SK-N-SH (cell line): ENCODE measurements at regions not wholly inside any gene's neighbourhood (a gene's known extent, or its start where the extent isn't known, plus 50 kb on each side); places are given as distances from the start of the nearest gene placed in this dataset.

Experiments used
- CTCF ChIA-PET: fragments of 300-600, 350-600 bp; formaldehyde crosslinking; extraction: SDS; loops from one replicate; lab custom pipeline; 2021; lab: Yijun Ruan, JAX
- POLR2A ChIA-PET: fragments of 350-600 bp; sonication (Branson Sonifier 250); formaldehyde crosslinking; extraction: SDS; loops from one replicate; lab custom pipeline; 2020; ENCODE audit warnings: antibody characterized with exemption, inconsistent platforms; lab: Yijun Ruan, JAX
- DNase-seq: peaks from one replicate; pipeline ENCODE4 v3.0.0; 2012
- H2AFZ ChIP-seq: fragments of 200-600 bp; sonication (generic); 2 replicates; pipeline ENCODE4 v1.8.1; 2016; ENCODE audit warnings: antibody characterized with exemption, mild to moderate bottlenecking, low read depth
- H3F3A ChIP-seq: fragments of 200-600 bp; sonication (generic); replicated peaks from 2 replicates; pipeline ENCODE3; 2016; ENCODE audit warnings: antibody characterized with exemption, mild to moderate bottlenecking; ENCODE audit not compliant: insufficient read depth
- H3K27ac ChIP-seq, 2 experiments: fragments of 200-500 bp in 1 of 2; fragments of 200-600 bp in 1 of 2; sonication (Bioruptor generic) in 1 of 2; sonication (generic), shearing (Covaris generic) in 1 of 2; 2 replicates each; pipeline versions ENCODE4 v1.5.1 to v1.6.1; 2014 to 2016; ENCODE audit warnings: low read depth in 2 of 2, inconsistent platforms in 1 of 2, low read length in 1 of 2, mild to moderate bottlenecking in 1 of 2, mixed read lengths in 1 of 2
- H3K27me3 ChIP-seq: fragments of 200-600 bp; sonication (generic), shearing (Covaris generic); 2 replicates; pipeline ENCODE4 v1.6.1; 2016; ENCODE audit warnings: mixed run types; ENCODE audit not compliant: insufficient read depth
- H3K36me3 ChIP-seq, 2 experiments: fragments of 200-500 bp in 1 of 2; fragments of 200-600 bp in 1 of 2; sonication (Bioruptor generic) in 1 of 2; sonication (generic) in 1 of 2; replicated peaks in 1 of 2; 2 replicates each; pipeline versions ENCODE3 to v1.5.1; 2014 to 2016; ENCODE audit warnings: low read length in 1 of 2, mild to moderate bottlenecking in 1 of 2; ENCODE audit not compliant: insufficient read depth in 2 of 2, control insufficient read depth in 1 of 2
- H3K4me1 ChIP-seq, 2 experiments: fragments of 200-500 bp in 1 of 2; fragments of 200-600 bp in 1 of 2; sonication (Bioruptor generic) in 1 of 2; sonication (generic), shearing (Covaris generic) in 1 of 2; 2 replicates each; pipeline versions ENCODE4 v1.5.1 to v1.6.1; 2014 to 2016; ENCODE audit warnings: low read depth in 1 of 2, low read length in 1 of 2, mixed run types in 1 of 2; ENCODE audit not compliant: insufficient read depth in 2 of 2, control insufficient read depth in 1 of 2
- H3K4me2 ChIP-seq: fragments of 200-600 bp; sonication (generic), shearing (Covaris generic); 2 replicates; pipeline ENCODE4 v1.6.1; 2017; ENCODE audit warnings: mixed run types
- H3K4me3 ChIP-seq, 2 experiments: fragments of 200-500 bp in 1 of 2; fragments of 200-600 bp in 1 of 2; sonication (Bioruptor generic) in 1 of 2; sonication (generic), shearing (Covaris generic) in 1 of 2; 2 replicates each; pipeline versions ENCODE4 v1.5.1 to v1.8.1; 2014 to 2016; ENCODE audit warnings: low read depth in 2 of 2, inconsistent platforms in 1 of 2, low read length in 1 of 2, mild to moderate bottlenecking in 1 of 2, mixed read lengths in 1 of 2, moderate library complexity in 1 of 2
- H3K79me2 ChIP-seq: fragments of 200-600 bp; sonication (generic); 2 replicates; pipeline ENCODE4 v1.8.1; 2017; ENCODE audit warnings: mild to moderate bottlenecking; ENCODE audit not compliant: insufficient read depth
- H3K9ac ChIP-seq: fragments of 200-600 bp; sonication (generic); 2 replicates; pipeline ENCODE4 v1.6.1; 2017; ENCODE audit warnings: mixed run types
- H3K9me2 ChIP-seq: fragments of 200-600 bp; sonication (generic); 2 replicates; pipeline ENCODE4 v1.6.1; 2017; ENCODE audit warnings: mixed run types
- H3K9me3 ChIP-seq: fragments of 200-600 bp; sonication (generic); 2 replicates; pipeline ENCODE4 v1.6.1; 2017; ENCODE audit warnings: mixed run types, mild to moderate bottlenecking, moderate library complexity
- H4K20me1 ChIP-seq: fragments of 200-600 bp; sonication (generic); 2 replicates; pipeline ENCODE4 v1.6.1; 2017; ENCODE audit warnings: mild to moderate bottlenecking, mixed run types; ENCODE audit not compliant: insufficient read depth
- CTCF ChIP-seq: fragments of 200-600 bp; sonication (generic); IDR thresholded peaks from 2 replicates; pipeline ENCODE4 v1.6.1; 2017; ENCODE audit warnings: antibody characterized with exemption, mild to moderate bottlenecking, moderate library complexity
- EP300 ChIP-seq, 2 experiments: IDR thresholded peaks; 2 replicates each; pipeline versions ENCODE4 v1.4.0 to v1.6.1; 2012; ENCODE audit warnings: borderline replicate concordance in 1 of 2, low read depth in 1 of 2, low read length in 1 of 2
- FOXJ3 ChIP-seq: sonication (generic); formaldehyde crosslinking; IDR thresholded peaks from 2 replicates; pipeline ENCODE4 v1.5.1; 2020; ENCODE audit warnings: mild to moderate bottlenecking, missing genetic modification reagents
- IRF3 ChIP-seq: fragments of 150-350 bp; IDR thresholded peaks from 2 replicates; pipeline ENCODE4 v1.6.1; 2016; ENCODE audit warnings: mild to moderate bottlenecking, low read depth, low read length
- MAX ChIP-seq: IDR thresholded peaks from 2 replicates; pipeline ENCODE4 v1.4.0; 2012; ENCODE audit warnings: low read depth
- NFIC ChIP-seq: IDR thresholded peaks from 2 replicates; pipeline ENCODE4 v1.4.0; 2012; ENCODE audit warnings: borderline replicate concordance
- NRF1 ChIP-seq: IDR thresholded peaks from 2 replicates; pipeline ENCODE4 v1.6.1; 2012; ENCODE audit warnings: low read depth, mild to moderate bottlenecking, low read length
- POLR2AphosphoS5 ChIP-seq: IDR thresholded peaks from 2 replicates; pipeline ENCODE4 v1.6.1; 2012; ENCODE audit warnings: low read depth, low read length
- RAD21 ChIP-seq: IDR thresholded peaks from 2 replicates; pipeline ENCODE4 v1.6.1; 2012; ENCODE audit warnings: mild to moderate bottlenecking, low read length
- RCOR1 ChIP-seq: fragments of 150-350 bp; IDR thresholded peaks from 2 replicates; pipeline ENCODE4 v1.6.1; 2017; ENCODE audit warnings: antibody characterized with exemption, low read length
- REST ChIP-seq: IDR thresholded peaks from 2 replicates; pipeline ENCODE4 v1.6.1; 2012; ENCODE audit warnings: mild to moderate bottlenecking, low read depth, low read length, moderate library complexity
- RFX5 ChIP-seq: IDR thresholded peaks from 2 replicates; pipeline ENCODE4 v1.6.1; 2012; ENCODE audit warnings: mild to moderate bottlenecking, improper control_type of control experiment, low read length
- SIN3A ChIP-seq: IDR thresholded peaks from 2 replicates; pipeline ENCODE4 v1.6.1; 2012; ENCODE audit warnings: low read depth, mild to moderate bottlenecking, low read length, moderate library complexity, borderline replicate concordance
- TAF1 ChIP-seq: IDR thresholded peaks from 2 replicates; pipeline ENCODE4 v1.6.1; 2012; ENCODE audit warnings: low read depth, mild to moderate bottlenecking, low read length, moderate library complexity, borderline replicate concordance
- TEAD4 ChIP-seq: IDR thresholded peaks from 2 replicates; pipeline ENCODE4 v1.4.0; 2012; ENCODE audit warnings: mild to moderate bottlenecking, borderline replicate concordance; ENCODE audit not compliant: insufficient read depth
- USF2 ChIP-seq: fragments of 150-350 bp; IDR thresholded peaks from 2 replicates; pipeline ENCODE4 v1.6.1; 2017; ENCODE audit warnings: antibody characterized with exemption, low read length, low read depth, borderline replicate concordance
- YY1 ChIP-seq: IDR thresholded peaks from 2 replicates; pipeline ENCODE4 v1.4.0; 2012; ENCODE audit warnings: low read depth, mild to moderate bottlenecking
- ZBTB33 ChIP-seq: IDR thresholded peaks from 2 replicates; pipeline ENCODE4 v1.4.0; 2012; ENCODE audit warnings: low read depth, borderline replicate concordance
- WGBS: methylation state at CpG from one replicate; pipeline ENCODE4 v1.1.6; 2017; ENCODE audit warnings: low lambda C conversion rate; 5-methylcytosine and 5-hydroxymethylcytosine counted together

- DNase-seq: no peak
- no peaks in the 10 kb centered on the region for H3K9me2 ChIP-seq
- H3F3A ChIP-seq: no peaks in the 10 kb centered on the region
- H3K27ac ChIP-seq: no peak overlapping the region
- no peaks in the 10 kb centered on the region for H3K79me2 ChIP-seq
- no peak overlapping the region for H3K4me2 ChIP-seq
- TF ChIP-seq NFIC (no peak), CTCF (no peak), IRF3 (no peak), RFX5 (no peak), ZBTB33 (no peak), REST (no peak), TAF1 (no peak), NRF1 (no peak), TEAD4 (no peak), RAD21 (no peak), RCOR1 (no peak), FOXJ3 (no peak), YY1 (no peak), SIN3A (no peak), POLR2AphosphoS5 (no peak), USF2 (no peak), EP300 (IDR thresholded peaks at IDR 0.05; ENCODE audit: borderline replicate concordance in 1 of 2, low read depth in 1 of 2, low read length in 1 of 2) (no peak), MAX (no peak)
- POLR2A ChIA-PET: no interaction called here
- H2AFZ ChIP-seq: no peak overlapping the region
- H3K4me1 ChIP-seq: no peaks in the 10 kb centered on the region; a peak in 1 of 4 replicates
- H3K9me3 ChIP-seq: no peaks in the 10 kb centered on the region
- no peak overlapping the region for H3K9ac ChIP-seq
- H3K36me3 ChIP-seq: no peaks in the 10 kb centered on the region
- CTCF ChIA-PET: interaction anchor here (1.0 to 1.2 kb wide), 2 partner anchors 15 to 513 kb away, joined by 3 read pairs; no protein-coding TSS in a partner anchor
- no peak overlapping the region for H3K4me3 ChIP-seq
- WGBS: 8% methylated on average over 2 of the region's 2 CpGs
- no peaks in the 10 kb centered on the region for H4K20me1 ChIP-seq
- H3K27me3 ChIP-seq: peaks cover 7% of the 10 kb centered on the region; the same call in 1 of the 2 replicates
Observed at GRCh38 chr3:99536555-99537314, 101.7 kb upstream of the COL8A1 start.
